Activated CD8-positive, alpha-beta T cell treated with anti-CD3 and anti-CD28 coated beads for 36 hours (primary cell): ENCODE measurements at regions not wholly inside any gene's neighbourhood (a gene's known extent, or its start where the extent isn't known, plus 50 kb on each side); places are given as distances from the start of the nearest gene placed in this dataset.

Source experiments
- ATAC-seq: fragments of 200-7000 bp; cut with Tn5 transposase; one replicate; pipeline ENCODE4 v1.10.0; 2021; ENCODE audit warnings: mild to moderate bottlenecking, moderate library complexity
- CTCF ChIA-PET: fragments of 350-600 bp; sonication (Branson Sonifier 250); formaldehyde crosslinking; loops from one replicate; lab custom pipeline; 2021; ENCODE audit warnings: antibody characterized with exemption; lab: Charles Lee
- POLR2A ChIA-PET: fragments of 350-600 bp; sonication (Branson Sonifier 250); formaldehyde crosslinking; loops from one replicate; lab custom pipeline; 2021; ENCODE audit warnings: antibody characterized with exemption; lab: Charles Lee
- DNase-seq: peaks from one replicate; pipeline ENCODE4 v3.0.0-alpha.2; 2020
- H3K27ac Mint-ChIP-seq: one replicate; pipeline ENCODE4 v1.8.0; 2021; ENCODE audit warnings: mild to moderate bottlenecking, mixed read lengths
- H3K27me3 Mint-ChIP-seq: one replicate; pipeline ENCODE4 v1.8.0; 2021; ENCODE audit warnings: mixed read lengths
- H3K36me3 Mint-ChIP-seq: one replicate; pipeline ENCODE4 v1.8.0; 2021; ENCODE audit warnings: low read depth, mixed read lengths
- H3K4me1 Mint-ChIP-seq: one replicate; pipeline ENCODE4 v1.8.0; 2021; ENCODE audit warnings: low read depth, mixed read lengths
- H3K4me3 Mint-ChIP-seq: one replicate; pipeline ENCODE4 v1.8.0; 2021; ENCODE audit warnings: mild to moderate bottlenecking, moderate library complexity, mixed read lengths
- H3K9me3 Mint-ChIP-seq: one replicate; pipeline ENCODE4 v1.8.0; 2021; ENCODE audit warnings: mixed read lengths
- CTCF ChIP-seq: fragments of 200-600 bp; IDR thresholded peaks from one replicate; pipeline ENCODE4 v1.8.0; 2022; ENCODE audit warnings: antibody characterized with exemption, mild to moderate bottlenecking
- intact Hi-C: fragments of 100-400 bp; cut with micrococcal nuclease; formaldehyde crosslinking; loops from one replicate; pipeline ENCODE4 v1.10.0; 2022

- no peak overlapping the region for H3K27ac Mint-ChIP-seq
- ChIA-PET CTCF (interaction anchor here (1.1 to 1.8 kb wide), 2 partner anchors 101 to 184 kb away, joined by 3 to 4 read pairs; no protein-coding TSS in a partner anchor), POLR2A (no interaction called here)
- intact Hi-C loops = no loop called here
- no peak for TF ChIP-seq CTCF
- H3K36me3 Mint-ChIP-seq = no peaks in the 10 kb centered on the region
- no peak for ATAC-seq
- no peaks in the 10 kb centered on the region for H3K9me3 Mint-ChIP-seq
- H3K27me3 Mint-ChIP-seq = peaks cover 16% of the 10 kb centered on the region
- peaks cover 3% of the 10 kb centered on the region for H3K4me1 Mint-ChIP-seq
- no peak overlapping the region for H3K4me3 Mint-ChIP-seq
- no peak for DNase-seq
These were observed 149.8 kb upstream of the DUSP10 start for GRCh38 chr1:221891708-221892107.

GRCh38 chr1:221888801-221889200, 146.9 kb upstream of the DUSP10 start:
- ChIA-PET CTCF (no interaction called here), POLR2A (no interaction called here)
- peaks cover 12% of the 10 kb centered on the region for H3K27me3 Mint-ChIP-seq
- H3K4me1 Mint-ChIP-seq = peaks cover 3% of the 10 kb centered on the region
- H3K9me3 Mint-ChIP-seq = no peaks in the 10 kb centered on the region
- H3K27ac Mint-ChIP-seq = no peak overlapping the region
- TF ChIP-seq CTCF = no peak
- H3K4me3 Mint-ChIP-seq = no peak overlapping the region
- ATAC-seq = no peak
- no peak for DNase-seq
- intact Hi-C loops = no loop called here
- no peaks in the 10 kb centered on the region for H3K36me3 Mint-ChIP-seq

GRCh38 chr1:221888218-221888617, 146.3 kb upstream of the DUSP10 start:
- intact Hi-C loops = no loop called here
- TF ChIP-seq CTCF = no peak
- Mint-ChIP-seq H3K36me3 (no peaks in the 10 kb centered on the region), H3K4me3 (no peak overlapping the region), H3K9me3 (no peaks in the 10 kb centered on the region), H3K27me3 (peaks cover 12% of the 10 kb centered on the region), H3K4me1 (peaks cover 3% of the 10 kb centered on the region), H3K27ac (no peak overlapping the region)
- ChIA-PET POLR2A (no interaction called here), CTCF (no interaction called here)
- DNase-seq (no peak), ATAC-seq (no peak)

- POLR2A ChIA-PET = no interaction called here
- intact Hi-C loops = no loop called here
- Mint-ChIP-seq H3K27me3 (peaks cover 12% of the 10 kb centered on the region), H3K4me3 (no peak overlapping the region), H3K27ac (no peak overlapping the region), H3K9me3 (no peaks in the 10 kb centered on the region), H3K4me1 (peaks cover 3% of the 10 kb centered on the region), H3K36me3 (no peaks in the 10 kb centered on the region)
- TF ChIP-seq CTCF = no peak
- no peak for ATAC-seq
- CTCF ChIA-PET = no interaction called here
- no peak for DNase-seq
These were observed 145.9 kb upstream of the DUSP10 start for GRCh38 chr1:221887758-221888157.

- POLR2A ChIA-PET = no interaction called here
- no peak for TF ChIP-seq CTCF
- Mint-ChIP-seq H3K4me1 (peaks cover 3% of the 10 kb centered on the region), H3K36me3 (no peaks in the 10 kb centered on the region), H3K27ac (no peak overlapping the region), H3K9me3 (no peaks in the 10 kb centered on the region), H3K27me3 (peaks cover 12% of the 10 kb centered on the region), H3K4me3 (no peak overlapping the region)
- intact Hi-C loops = no loop called here
- no peak for ATAC-seq
- CTCF ChIA-PET = interaction anchor here (0.6 kb wide), 1 partner anchor 9 kb away, joined by 3 read pairs; no protein-coding TSS in a partner anchor
- no peak for DNase-seq
These were observed 145.5 kb upstream of the DUSP10 start for GRCh38 chr1:221887415-221887746.
